NAMALWA (cell line): ENCODE measurements at regions not wholly inside any gene's neighbourhood (a gene's known extent, or its start where the extent isn't known, plus 50 kb on each side); places are given as distances from the start of the nearest gene placed in this dataset.
"Not testable (repeated sequence)": the region's sequence is repeated elsewhere in the genome, so short reads cannot be mapped to it uniquely, and the experiment has no call there.

Experiments
- DNase-seq: peaks from one replicate; pipeline ENCODE4 v3.0.0-alpha.2; 2015; ENCODE audit warnings: low spot score

DNA sequence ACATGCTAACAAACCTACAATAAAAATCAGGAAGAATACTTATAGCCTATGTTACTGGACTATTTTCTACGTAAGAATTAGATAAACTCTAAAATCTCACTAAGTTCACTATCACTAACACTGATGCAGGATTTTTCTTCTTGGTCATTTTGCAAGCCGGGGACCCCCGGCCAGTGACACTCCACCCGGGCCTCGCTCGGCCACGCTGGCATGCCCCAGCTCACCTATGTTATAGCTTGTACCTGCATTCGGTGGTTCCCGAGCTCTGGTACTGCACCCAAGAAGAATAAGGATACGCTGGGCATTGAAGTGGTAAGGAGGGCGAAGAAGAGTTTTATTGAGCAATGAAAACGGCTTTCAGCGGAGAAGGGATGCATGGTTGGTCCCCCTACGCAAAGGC, 245.3 kb upstream of the NBEA start:
- DNase-seq = no peak

DNA sequence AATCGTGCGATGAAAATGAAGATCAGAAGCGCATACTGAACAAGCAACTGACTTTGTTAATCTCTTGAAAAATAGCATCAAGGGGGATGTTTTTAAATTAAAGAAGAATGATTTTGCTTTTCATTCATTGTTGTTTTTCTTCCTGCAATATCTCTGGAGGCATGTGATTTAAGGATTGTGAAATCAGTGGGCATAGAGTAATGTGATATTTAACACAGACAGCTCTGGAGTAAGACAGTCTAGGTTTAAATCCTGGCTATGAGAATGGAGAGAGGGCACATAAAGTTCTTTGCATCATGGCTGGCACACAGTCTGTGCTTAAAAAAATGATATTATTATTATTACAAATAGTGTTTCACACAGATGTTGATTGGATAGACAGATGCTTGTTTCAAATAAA, 243.1 kb upstream of the NBEA start:
- no peak for DNase-seq

DNA sequence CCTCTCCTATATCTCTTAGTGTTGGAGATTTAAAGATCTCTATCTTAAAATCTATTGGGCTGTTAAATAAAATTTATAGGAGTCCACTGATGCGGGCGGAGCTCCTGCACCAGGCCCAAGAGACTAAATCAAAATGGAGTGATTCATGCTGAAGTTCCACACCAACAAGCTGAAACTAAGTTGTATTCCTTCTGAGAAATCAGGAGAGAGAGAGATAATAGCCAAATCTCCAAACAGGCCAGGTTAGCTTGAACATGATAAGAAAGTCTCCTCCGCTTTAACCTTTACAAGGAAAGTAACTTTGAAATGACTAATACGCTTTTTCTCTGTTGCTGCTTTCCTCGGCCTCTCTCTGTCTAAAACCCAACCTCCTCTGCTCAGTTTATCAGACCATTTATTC, 241.9 kb upstream of the NBEA start:
- no peak for DNase-seq

DNA sequence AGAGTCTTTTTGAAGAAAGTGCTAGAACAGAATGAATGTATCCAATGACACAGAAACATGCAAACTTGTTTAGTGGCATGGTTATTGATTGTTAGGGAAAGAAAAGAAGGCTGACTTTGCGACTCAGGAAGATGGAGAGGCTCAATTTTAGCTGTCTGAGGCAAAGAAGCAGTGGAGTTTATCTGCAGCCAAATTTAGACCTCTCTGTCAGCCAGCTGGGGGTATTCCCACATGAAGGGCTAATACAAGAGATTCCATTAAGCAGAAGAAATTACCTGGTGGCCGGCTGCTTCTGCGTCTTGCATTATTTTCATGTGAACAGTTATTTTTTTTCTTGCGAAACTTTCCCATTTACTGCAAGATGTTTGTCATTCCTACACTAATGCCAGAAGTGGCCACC, 240.2 kb upstream of the NBEA start:
- DNase-seq = no peak

DNA sequence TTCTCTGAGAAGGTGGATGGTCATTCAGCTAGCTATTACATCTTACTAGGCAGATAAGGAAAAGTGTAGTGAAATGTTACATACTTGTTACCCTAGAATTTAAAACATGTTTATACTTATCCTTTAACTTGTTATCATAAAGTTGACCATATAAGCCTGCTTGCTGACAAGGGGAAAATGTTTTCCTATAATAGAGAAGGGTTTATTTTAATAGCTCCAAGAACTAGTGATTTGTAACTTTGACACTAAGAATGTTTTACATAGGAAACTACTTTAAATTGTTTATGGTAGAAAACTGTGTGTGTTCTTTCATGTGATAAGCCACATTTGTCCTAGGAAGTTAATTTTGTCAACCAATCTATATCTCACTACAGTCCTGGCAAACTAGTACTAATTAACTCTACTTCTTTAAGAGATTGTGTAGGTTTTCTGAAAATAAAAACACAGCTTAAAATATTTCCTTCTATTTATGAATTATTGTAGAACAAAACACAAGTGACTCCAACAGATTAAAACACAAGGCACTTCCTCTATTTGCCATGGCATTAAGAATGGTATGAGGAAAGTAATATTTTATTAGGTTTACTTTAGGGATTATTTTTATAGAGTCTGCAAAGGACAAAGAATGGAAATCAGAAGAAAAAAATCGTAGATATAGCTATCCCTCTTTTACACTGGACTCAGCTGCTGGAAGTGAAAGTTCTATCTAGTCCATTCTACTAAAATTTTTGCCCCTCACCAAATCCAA, 233.3 kb upstream of the NBEA start:
- DNase-seq = no peak

DNA sequence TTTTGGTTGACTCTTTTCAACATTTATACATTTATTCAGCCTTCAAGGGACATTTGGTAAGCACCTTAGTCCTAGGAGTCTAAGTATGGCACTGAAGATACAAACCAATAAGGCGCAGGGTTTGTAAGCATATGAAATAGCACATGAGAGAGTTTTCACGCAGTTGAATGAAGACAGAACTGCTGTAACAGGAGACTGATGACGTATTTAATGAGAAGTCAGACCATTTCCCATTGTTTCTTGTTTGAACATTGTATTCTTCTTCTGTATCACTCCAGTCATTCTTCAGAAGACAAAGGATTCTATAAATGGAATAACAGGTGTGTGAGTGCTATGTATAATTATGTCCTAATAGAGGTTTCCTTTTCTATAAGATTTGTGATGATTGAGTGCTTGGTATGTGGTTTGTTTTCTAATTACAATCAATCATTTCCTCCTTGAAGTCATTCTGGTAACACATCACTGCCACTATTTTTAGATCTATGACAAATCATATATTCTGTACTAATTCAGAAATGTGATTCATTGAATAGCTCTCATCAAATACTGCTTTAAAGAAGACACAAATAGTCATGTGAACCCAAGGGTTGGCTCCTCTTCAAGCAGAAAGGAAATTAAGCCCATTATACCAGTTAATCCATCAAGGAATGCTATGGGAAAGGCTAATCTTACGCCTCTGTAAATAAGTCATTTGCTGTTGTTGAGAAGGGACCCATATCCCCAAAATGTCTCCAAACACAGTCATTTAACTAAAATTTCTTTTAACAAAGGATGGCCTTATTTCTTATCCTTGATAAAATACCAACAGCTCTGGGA, 222.8 kb upstream of the NBEA start:
- DNase-seq = no peak

DNA sequence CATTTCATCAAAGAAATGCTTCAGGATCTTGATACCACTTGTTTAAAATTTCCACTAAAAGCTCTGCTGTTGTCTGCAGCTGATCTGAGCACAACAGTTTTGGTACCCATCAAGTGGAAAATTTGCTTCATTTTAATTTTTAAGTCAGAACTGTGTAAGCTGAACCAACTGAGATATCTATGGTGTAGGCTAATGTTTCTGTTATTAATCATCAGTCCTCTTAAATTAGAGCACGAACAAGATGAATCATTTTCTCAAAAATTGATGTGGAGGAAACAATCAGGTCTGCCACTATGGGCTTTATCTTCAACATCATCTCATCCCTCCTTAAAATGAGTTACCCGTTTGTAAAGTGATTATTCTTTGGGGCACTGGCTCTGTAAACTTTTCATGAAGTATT, 221.5 kb upstream of the NBEA start:
- DNase-seq = no peak

DNA sequence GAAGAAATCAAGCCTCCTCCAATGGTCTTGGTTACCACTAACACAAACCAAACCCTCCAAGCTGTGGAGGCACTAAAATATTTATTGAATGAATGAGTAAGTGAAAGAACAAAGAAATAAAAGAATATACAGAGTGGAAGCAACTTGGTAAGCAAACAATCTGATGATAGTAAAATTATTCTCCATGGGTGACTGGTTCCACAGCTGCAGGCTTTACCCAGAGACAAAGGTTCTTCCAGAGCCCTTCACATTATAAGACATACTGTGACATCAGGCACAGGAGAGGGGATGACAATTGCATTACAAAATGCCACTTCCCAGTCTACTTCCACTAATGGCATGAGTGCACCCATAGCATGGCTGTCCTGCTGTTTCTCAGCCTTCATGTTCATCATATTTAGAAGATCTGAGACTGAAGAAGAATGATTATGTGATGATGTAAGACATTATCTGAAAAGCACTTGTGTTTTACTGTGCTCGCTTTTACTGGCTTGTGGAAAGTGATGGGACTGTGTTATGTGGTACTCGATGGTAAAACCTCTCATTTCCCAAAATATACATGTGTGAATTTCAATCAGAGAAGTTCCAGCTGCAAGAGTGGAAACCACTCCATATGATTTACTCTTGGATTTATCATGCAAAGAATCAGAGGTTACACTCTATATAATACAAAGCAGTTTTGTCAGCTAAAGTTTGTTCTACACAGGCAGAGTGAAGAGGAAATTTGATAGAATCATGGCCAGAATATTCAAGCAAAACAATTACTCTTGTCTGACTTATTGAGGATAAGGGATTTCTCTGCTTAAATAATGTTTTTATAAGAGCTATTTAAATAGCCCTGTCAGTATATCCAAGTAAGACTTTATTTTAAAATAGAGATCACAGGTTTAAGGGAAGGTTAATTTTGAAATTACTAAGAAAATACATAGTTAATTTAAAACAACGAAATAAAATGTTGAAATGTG, 220.2 kb upstream of the NBEA start:
- no peak for DNase-seq

DNA sequence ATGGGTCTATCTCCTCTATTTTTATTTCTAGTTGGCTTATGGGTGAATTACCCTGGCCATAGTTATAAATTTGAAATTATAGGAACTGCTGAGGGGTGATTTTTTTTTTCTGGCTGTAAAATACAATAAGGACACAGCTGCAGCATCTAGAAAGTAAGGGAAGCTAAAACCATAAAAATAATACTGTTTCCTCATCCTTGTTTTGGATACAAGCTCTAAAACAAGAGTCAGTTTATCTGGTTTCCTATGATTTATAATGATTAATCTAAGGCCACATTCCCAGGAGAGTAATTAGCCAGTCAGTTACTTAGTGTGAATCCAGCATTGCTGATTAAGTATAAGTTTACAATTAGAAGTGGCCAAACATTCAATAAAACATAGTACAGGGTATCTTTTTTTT, 219.1 kb upstream of the NBEA start:
- DNase-seq = no peak

DNA sequence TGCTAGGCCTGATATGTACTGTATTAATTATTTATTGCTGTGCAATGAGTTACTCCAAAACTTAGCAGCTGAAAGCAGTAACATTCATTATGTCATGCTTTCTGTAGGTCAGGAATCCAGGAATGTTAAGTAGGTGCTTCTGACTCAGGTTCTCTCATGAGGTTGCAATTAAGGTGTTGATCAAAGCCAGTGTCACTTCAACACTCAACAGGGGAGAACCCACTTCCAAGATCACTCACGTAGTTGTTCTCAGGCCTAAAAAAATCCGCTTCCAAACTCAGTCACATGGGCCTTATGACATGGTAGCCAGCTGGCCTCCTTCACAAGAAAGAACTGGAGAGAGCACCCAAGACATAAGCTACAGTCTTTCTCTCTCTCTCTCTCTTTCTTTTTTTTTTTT, 211.1 kb upstream of the NBEA start:
- no peak for DNase-seq

DNA sequence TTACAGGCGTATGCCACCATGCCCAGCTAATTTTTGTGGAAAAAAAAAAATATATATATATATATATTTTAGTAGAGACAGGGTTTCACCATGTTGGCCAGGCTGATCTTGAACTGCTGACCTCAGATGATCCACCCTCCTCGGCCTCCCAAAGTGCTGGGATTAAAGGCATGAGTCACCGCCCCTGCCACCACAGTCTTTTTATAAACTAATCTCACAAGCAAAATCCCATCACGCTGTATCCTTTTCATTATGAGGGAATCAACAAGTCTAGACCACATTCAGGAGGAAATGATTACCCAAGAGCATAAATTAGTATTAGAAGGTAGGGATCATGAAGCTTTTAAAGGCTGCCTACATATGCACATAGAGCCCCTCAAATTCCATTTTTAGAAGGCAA, 210.6 kb upstream of the NBEA start:
- no peak for DNase-seq

DNA sequence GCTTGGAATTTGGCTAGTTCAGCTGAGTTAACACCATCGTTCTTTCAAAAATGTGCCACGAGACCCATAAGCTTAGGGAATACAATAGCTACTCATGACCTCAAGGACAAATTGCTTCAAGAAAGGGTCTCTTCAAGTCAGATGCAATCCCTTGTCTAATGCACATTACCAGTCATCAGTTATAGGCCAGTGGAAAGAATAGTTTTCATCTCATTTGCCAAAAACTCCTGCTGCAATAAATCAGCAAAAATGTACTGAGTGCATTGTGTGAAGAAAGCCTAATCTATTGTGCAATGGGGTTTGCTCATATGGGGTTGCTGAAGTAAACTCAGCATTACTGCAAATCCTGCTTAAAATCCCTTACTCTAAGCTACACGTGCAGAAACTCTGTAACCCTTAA, 208.3 kb upstream of the NBEA start:
- DNase-seq = no peak

DNA sequence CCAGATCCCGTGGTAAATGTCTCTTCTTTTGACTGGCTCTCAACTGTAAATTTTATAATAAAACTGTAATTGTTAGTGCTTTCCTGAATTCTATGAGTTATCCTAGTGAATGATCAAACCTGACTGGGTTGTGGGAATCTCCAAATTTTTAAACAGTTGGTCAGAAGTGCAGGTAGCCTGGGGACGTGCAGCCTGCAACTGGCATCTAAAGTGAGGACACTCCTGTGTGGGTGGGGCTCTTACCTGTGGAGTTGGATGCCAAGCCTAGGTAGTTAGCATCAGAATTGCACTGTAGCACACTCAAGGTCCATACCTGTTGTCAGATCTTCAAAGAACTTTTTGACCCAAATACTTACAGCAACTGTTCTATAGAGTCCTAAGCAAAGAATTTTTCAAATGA, 207.1 kb upstream of the NBEA start:
- no peak for DNase-seq

DNA sequence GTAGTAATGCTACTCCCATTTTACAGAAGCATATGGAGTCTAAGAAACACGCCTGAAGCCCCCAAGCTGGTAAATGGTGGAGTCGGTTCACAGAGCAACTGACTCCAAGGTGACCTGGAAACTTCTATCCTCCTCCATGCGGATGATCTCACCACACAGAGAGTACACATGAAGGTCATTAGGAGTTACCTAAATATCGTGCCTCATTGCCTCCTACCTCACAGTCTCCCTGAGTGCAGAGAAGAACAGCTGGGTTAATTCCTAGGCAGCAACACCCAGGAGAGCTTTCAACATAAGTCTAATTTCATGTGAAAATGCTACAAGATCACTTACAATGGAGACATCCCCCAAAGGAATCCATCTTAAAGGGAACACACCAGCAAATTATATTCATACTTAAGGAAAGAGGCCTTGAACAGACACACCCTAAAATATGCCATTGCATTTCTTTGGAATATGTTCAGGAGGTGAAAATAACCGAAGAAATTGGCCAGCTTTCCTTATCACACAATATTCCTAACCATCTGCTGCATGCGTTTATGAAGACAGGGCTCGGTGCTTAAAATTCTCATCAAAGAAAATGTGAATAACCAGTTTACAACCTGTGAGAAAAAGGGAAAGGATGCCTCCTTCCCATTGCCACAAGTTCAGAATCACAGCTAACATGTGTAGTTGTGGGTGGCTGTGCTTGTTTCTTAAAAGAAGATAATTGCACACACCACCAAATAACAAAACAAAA, 203.6 kb upstream of the NBEA start:
- DNase-seq = no peak

DNA sequence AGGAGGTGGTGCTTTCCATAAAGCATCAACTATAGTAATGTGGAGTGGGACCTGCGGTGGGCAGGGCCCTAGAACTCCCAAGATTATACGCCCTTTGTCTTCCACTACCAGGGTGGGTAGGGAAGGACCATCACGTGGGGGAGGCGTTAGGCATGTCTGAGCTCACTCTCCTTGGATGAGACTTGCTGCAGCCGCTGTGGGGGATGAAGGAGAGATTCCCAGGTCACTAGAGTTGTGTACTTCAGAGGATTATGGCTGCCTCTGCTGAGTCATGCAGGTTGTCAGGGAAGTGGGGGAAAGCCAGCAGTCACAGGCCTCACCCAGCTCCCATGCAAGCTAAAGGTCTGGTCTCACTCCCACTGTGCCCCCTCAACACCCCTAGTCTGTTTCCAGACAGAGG, 195.0 kb upstream of the NBEA start:
- DNase-seq = not testable (repeated sequence)

DNA sequence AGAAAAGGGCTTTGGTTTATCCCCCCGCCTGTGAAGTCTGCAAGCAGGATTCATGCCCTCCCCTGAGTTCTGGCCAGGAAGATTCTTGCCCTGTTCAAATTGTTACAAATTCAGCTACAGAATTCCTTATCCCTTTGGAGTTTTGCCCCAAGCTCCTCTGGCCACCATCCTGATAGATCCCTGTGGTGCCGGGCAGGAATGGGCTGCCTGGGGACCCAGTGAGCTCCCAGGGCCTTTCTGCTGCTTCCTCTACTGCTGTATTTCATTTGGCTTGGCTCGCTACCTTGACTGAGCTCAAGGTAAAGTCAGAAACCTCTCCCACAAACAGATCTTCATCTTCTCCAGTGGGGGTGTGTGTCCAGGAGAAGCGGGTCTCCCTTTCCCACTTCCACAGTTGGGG, 194.6 kb upstream of the NBEA start:
- DNase-seq = no peak

DNA sequence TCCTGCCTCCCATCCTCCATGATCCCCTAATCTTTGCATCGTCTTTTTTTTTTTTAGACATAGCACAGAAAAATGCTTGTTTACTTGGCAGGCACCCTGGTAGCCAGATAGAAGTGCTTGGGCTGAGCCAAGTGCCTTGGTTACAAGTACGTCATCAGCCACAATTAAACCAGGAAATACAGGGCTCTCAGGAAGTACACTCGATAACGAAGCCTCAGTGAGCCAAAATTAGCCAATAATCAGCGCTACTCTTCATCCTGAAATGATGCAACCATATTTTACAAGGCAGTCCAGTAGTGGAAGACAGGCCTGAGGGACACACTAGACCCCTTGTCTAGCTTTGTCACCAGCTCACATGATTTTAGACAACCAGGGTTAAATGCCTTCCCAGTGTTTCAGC, 194.0 kb upstream of the NBEA start:
- DNase-seq = no peak

DNA sequence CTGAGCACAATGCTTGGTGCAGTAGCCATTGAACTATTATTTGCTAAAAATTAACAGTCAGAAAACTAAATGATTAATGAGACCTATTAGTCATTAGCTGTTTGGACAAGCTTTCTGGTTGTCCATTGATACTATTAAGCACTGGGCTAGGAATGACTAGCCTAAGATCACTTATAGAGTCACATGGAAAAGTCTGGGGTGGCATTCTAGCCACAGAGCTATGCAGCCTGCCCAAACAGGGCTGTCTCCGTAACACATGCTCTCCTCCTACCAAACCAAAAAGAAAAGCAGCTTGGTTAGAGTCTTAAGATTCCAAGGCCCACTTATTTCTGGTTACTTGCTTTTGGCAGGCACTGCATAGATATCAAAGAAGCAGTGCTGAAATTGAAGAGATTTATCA, 193.5 kb upstream of the NBEA start:
- no peak for DNase-seq

DNA sequence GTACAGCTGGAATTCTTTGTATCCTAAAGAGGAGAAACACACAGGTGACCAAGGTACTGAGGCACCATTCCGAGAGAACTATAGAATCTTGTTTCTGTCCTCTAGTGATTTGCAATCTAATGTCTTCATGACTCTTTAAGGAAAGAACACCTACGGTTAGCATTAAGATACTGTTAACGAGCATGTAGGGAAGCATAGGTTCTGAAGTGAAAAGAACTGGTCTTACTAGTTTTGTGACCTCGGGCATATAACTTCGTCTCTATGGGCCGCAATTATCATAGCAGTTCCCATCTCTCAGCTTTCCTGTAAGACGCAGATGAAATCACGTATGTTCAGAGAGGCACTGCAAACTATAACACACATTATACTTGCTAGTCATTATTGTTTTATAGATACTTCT, 193.0 kb upstream of the NBEA start:
- no peak for DNase-seq

DNA sequence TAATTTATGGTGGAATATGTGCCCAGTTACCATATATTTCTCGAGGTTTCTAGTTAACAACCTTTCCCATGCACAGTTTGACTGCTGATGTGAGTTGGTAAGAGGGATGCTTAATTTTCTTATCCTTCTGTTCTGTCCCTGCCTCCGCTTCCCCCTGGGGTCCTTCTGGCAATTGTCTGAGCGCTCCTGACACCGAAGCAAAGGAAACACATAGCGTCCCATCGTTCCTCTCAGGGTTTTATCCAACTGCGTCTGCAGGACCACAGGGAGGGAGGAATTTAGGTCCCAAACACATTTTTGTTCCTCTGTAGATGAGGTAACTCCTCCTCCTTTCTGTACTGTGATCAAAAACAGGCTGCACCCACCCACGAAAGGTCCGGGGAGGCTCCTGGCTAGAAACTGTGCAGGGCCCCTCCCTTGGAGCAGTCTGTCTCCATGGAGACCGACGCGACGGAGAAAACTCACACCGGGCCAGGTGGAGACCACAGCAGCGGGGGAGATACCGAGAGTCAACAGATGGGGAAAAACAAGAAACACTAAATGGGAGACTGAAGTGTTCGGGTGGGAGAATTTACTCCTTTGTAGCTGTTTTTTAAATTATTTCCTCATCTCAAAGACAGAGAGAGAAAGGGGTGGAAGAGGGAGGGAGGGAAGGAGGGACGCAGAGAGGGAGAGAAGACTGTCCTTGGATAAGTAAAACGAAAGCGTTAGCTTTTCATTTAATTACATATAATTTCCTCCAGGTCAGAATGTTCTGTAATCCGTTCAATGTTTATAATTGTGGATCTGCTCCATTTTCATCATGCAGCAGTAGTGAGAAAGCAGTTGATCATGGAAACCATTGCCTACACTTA, 191.8 kb upstream of the NBEA start:
- no peak for DNase-seq

DNA sequence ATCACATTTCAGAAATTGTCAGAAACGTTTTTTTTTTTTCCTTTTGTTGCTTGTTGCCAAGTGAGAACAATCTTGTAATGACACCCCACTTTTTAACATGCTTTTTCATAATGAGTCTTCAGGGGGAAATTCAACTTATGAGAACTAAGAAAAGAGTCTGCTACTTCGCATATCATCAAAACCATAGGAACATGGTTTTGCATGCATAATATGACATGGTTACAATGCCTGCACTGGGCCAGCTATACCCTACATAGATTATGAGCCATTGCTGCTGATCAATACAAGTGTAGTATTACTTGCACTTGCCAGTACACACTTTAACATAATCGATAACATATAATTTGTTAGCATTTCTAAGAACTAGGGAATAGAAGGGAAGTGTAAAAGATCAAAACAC, 191.0 kb upstream of the NBEA start:
- no peak for DNase-seq
